HepG2 (cell line): ENCODE measurements at regions not wholly inside any gene's neighbourhood (a gene's known extent, or its start where the extent isn't known, plus 50 kb on each side); places are given as distances from the start of the nearest gene placed in this dataset.

Source experiments
- ATAC-seq: fragments of 200-7000 bp; cut with Tn5 transposase; 3 replicates; pipeline ENCODE4 v1.9.1; 2020; ENCODE audit warnings: mild to moderate bottlenecking, moderate library complexity
- BruUV-seq: library from RNA; stranded (reverse); fragments of 400-500 nt; replicated peaks from 2 replicates; lab custom pipeline; 2021; lab: Mats Ljungman, UMichigan
- CTCF ChIA-PET: fragments of 300-600 bp; formaldehyde crosslinking; extraction: SDS; loops from one replicate; lab custom pipeline; 2021; ENCODE audit warnings: low total read pairs, inconsistent platforms, low intra/inter-chr PET ratio; lab: Yijun Ruan, JAX
- POLR2A ChIA-PET: fragments of 350-600 bp; sonication (Branson Sonifier 250); formaldehyde crosslinking; loops from one replicate; lab custom pipeline; 2020; ENCODE audit warnings: antibody characterized with exemption, inconsistent platforms; lab: Yijun Ruan, JAX
- DNase-seq: peaks from one replicate; pipeline ENCODE4 v3.0.0-alpha.2; 2015; ENCODE audit warnings: low spot score
- FAIRE-seq: peaks from 3 replicates; lab custom pipeline; 2011; peaks lifted over from hg19 to GRCh38; lab: Jason Lieb, UNC
- H2AFZ ChIP-seq: one replicate; pipeline ENCODE4 v1.6.1; 2011; ENCODE audit warnings: low read length, inconsistent platforms
- H3K27ac ChIP-seq: fragments of 300-600 bp; 3 replicates; pipeline ENCODE4 v1.8.0; 2011; ENCODE audit warnings: mixed run types, mild to moderate bottlenecking, mixed read lengths, low read length, inconsistent platforms; ENCODE audit not compliant: insufficient read depth; ENCODE audit errors: extremely low read length
- H3K27me3 ChIP-seq, 2 experiments: fragments of 200-600 bp in 1 of 2; 2 replicates in 1 of 2; 3 replicates in 1 of 2; pipeline versions ENCODE4 v1.6.0 to v1.8.0; 2011; ENCODE audit warnings: low read length in 2 of 2, mild to moderate bottlenecking in 2 of 2, moderate library complexity in 2 of 2, inconsistent platforms in 1 of 2; ENCODE audit not compliant: insufficient read depth in 2 of 2, control insufficient read depth in 1 of 2
- H3K36me3 ChIP-seq, 2 experiments: fragments of 200-600 bp in 1 of 2; replicated peaks in 1 of 2; 2 replicates in 1 of 2; 3 replicates in 1 of 2; pipeline versions ENCODE4 v1.5.1 to v1.8.0; 2011; ENCODE audit warnings: low read length in 2 of 2, inconsistent platforms in 1 of 2; ENCODE audit not compliant: insufficient read depth in 2 of 2, control insufficient read depth in 1 of 2
- H3K4me1 ChIP-seq: 2 replicates; pipeline ENCODE4 v1.5.1; 2012; ENCODE audit warnings: low read length, inconsistent platforms; ENCODE audit not compliant: insufficient read depth
- H3K4me2 ChIP-seq: 2 replicates; pipeline ENCODE4 v1.6.0; 2011; ENCODE audit warnings: low read depth, low read length, inconsistent platforms
- H3K4me3 ChIP-seq, 3 experiments: fragments of 200-600 bp in 1 of 3; sonication (generic), shearing (Covaris generic) in 1 of 3; replicated peaks in 1 of 3; 2 replicates each; pipeline ENCODE4 v1.5.1; 2011 to 2016; ENCODE audit warnings: low read length in 3 of 3, inconsistent platforms in 2 of 3, low read depth in 2 of 3, mild to moderate bottlenecking in 2 of 3, control low read depth in 1 of 3, mixed read lengths in 1 of 3; ENCODE audit not compliant: insufficient read depth in 1 of 3
- H3K79me2 ChIP-seq: one replicate; pipeline ENCODE4 v1.6.1; 2011; ENCODE audit warnings: low read length, inconsistent platforms; ENCODE audit not compliant: insufficient read depth
- H3K9ac ChIP-seq: 2 replicates; pipeline ENCODE4 v1.6.0; 2011; ENCODE audit warnings: mild to moderate bottlenecking, low read depth, low read length, inconsistent platforms; ENCODE audit not compliant: insufficient read depth
- H3K9me3 ChIP-seq: 2 replicates; pipeline ENCODE4 v1.5.1; 2012; ENCODE audit warnings: mild to moderate bottlenecking, low read length
- H4K20me1 ChIP-seq: 2 replicates; pipeline ENCODE4 v1.6.0; 2011; ENCODE audit warnings: inconsistent platforms, mild to moderate bottlenecking, low read length, moderate library complexity; ENCODE audit not compliant: insufficient read depth
- CTCF ChIP-seq: sonication (generic); formaldehyde crosslinking; IDR thresholded peaks from 2 replicates; pipeline ENCODE4 v1.5.0; 2020; ENCODE audit warnings: mild to moderate bottlenecking, missing genetic modification reagents, moderate library complexity
- MAFK ChIP-seq, 2 experiments: IDR thresholded peaks in 1 of 2; conservative IDR thresholded peaks in 1 of 2; 2 replicates each; pipeline ENCODE4 v1.6.1; 2011; ENCODE audit warnings: improper control_type of control experiment in 2 of 2, low read length in 2 of 2
- MYPOP ChIP-seq: sonication (generic); formaldehyde crosslinking; IDR thresholded peaks from 2 replicates; pipeline ENCODE4 v1.8.1; 2023; ENCODE audit warnings: mild to moderate bottlenecking, moderate library complexity, missing genetic modification reagents
- SALL2 ChIP-seq: sonication (generic); formaldehyde crosslinking; IDR thresholded peaks from 2 replicates; pipeline ENCODE4 v1.8.1; 2023; ENCODE audit warnings: mild to moderate bottlenecking, missing genetic modification reagents, inconsistent platforms
- SP4 ChIP-seq: sonication (generic); formaldehyde crosslinking; IDR thresholded peaks from 2 replicates; pipeline ENCODE4 v1.8.1; 2023; ENCODE audit warnings: mild to moderate bottlenecking, missing genetic modification reagents
- SRSF1 ChIP-seq: fragments of 200-400 bp; formaldehyde crosslinking; optimal IDR thresholded peaks from 2 replicates; pipeline ENCODE3; 2017; ENCODE audit warnings: mild to moderate bottlenecking, low read depth, low read length, moderate library complexity
- ZIK1 ChIP-seq: sonication (generic); formaldehyde crosslinking; IDR thresholded peaks from 2 replicates; pipeline ENCODE4 v1.5.0; 2020; ENCODE audit warnings: mild to moderate bottlenecking, low read depth, missing genetic modification reagents, borderline replicate concordance
- WGBS: methylation state at CpG from one replicate; pipeline ENCODE4 v1.1.6; 2017; ENCODE audit warnings: low lambda C conversion rate; 5-methylcytosine and 5-hydroxymethylcytosine counted together
- in situ Hi-C: cut with HindIII; loops from 2 replicates; pipeline ENCODE4 v1.10.0; 2017; ENCODE audit warnings: low pct_unique_long_range_greater_than_20kb; ENCODE audit not compliant: extremely low pct_ligation_motif_present
- intact Hi-C: fragments of 100-400 bp; cut with micrococcal nuclease; formaldehyde crosslinking; loops from one replicate; pipeline ENCODE4 v1.10.0; 2022; ENCODE audit not compliant: unreplicated experiment

GRCh38 chr20:50442512-50442911, 67.7 kb upstream of the PTPN1 start:
- ATAC-seq, result no peak
- H4K20me1 ChIP-seq, result no peaks in the 10 kb centered on the region
- no peaks in the 10 kb centered on the region for H3K79me2 ChIP-seq
- H3K4me2 ChIP-seq, result no peak overlapping the region
- H3K36me3 ChIP-seq, result no peaks in the 10 kb centered on the region
- no TSS peak for BruUV-seq
- TF ChIP-seq MAFK (conservative IDR thresholded peaks at IDR 0.05 in 1 of 2, IDR thresholded peaks at IDR 0.05 in 1 of 2; ENCODE audit: low read length in 2 of 2) (peak; percentile 38 to 49; a peak in 3 of 4 replicates), ZIK1 (no peak)
- in situ Hi-C loops (no loop called here), intact Hi-C loops (no loop called here)
- no peak overlapping the region for H3K9ac ChIP-seq
- peaks cover 79% of the 10 kb centered on the region for H3K4me1 ChIP-seq
- no peak overlapping the region for H3K27ac ChIP-seq
- FAIRE-seq, result no peak
- H3K9me3 ChIP-seq, result no peaks in the 10 kb centered on the region
- WGBS, result 72% methylated on average over 4 of the region's 4 CpGs
- no peaks in the 10 kb centered on the region for H3K27me3 ChIP-seq
- ChIA-PET CTCF (no interaction called here), POLR2A (interaction anchor here (0.8 to 1.0 kb wide), 2 partner anchors 11 to 53 kb away, joined by 4 read pairs; no protein-coding TSS in a partner anchor)
- H2AFZ ChIP-seq, result no peak overlapping the region
- no peak overlapping the region for H3K4me3 ChIP-seq
- DNase-seq, result no peak

GRCh38 chr20:50445354-50446151, 64.6 kb upstream of the PTPN1 start:
- 51% methylated on average over 13 of the region's 13 CpGs for WGBS
- no peaks in the 10 kb centered on the region for H3K27me3 ChIP-seq
- ATAC-seq, result no peak
- no peak overlapping the region for H3K9ac ChIP-seq
- TF ChIP-seq SRSF1, result no peak
- TF ChIP-seq SP4 (CRISPR knock-in tag), result peak; percentile 41; the same call in 1 of the 2 replicates
- TF ChIP-seq CTCF (CRISPR knock-in tag), result peak; percentile 16; the same call in 1 of the 2 replicates
- TF ChIP-seq MYPOP, result peak; percentile 0; the same call in 1 of the 2 replicates
- TF ChIP-seq SALL2, result no peak
- POLR2A ChIA-PET, result interaction anchor here (0.8 to 1.7 kb wide), 3 partner anchors 10 to 257 kb away, joined by 3 to 6 read pairs (median 3); no protein-coding TSS in a partner anchor
- no TSS peak for BruUV-seq
- in situ Hi-C loops (no loop called here), intact Hi-C loops (no loop called here)
- H3K4me2 ChIP-seq, result no peak overlapping the region
- peak overlapping the region; percentile 5 for H2AFZ ChIP-seq
- H3K79me2 ChIP-seq, result no peaks in the 10 kb centered on the region
- no peaks in the 10 kb centered on the region for H3K9me3 ChIP-seq
- H3K4me3 ChIP-seq, result no peak overlapping the region
- no peak overlapping the region for H3K27ac ChIP-seq
- H3K36me3 ChIP-seq, result no peaks in the 10 kb centered on the region
- peaks cover 79% of the 10 kb centered on the region for H3K4me1 ChIP-seq
- CTCF ChIA-PET, result no interaction called here
- FAIRE-seq, result no peak
- DNase-seq, result no peak
- H4K20me1 ChIP-seq, result no peaks in the 10 kb centered on the region
